SU-DHL-6 (cell line): ENCODE measurements at regions not wholly inside any gene's neighbourhood (a gene's known extent, or its start where the extent isn't known, plus 50 kb on each side); places are given as distances from the start of the nearest gene placed in this dataset.
"Not testable (repeated sequence)": the region's sequence is repeated elsewhere in the genome, so short reads cannot be mapped to it uniquely, and the experiment has no call there.

Experiments used
- H2AFZ ChIP-seq: fragments of 200-600 bp; sonication (generic); 2 replicates; pipeline ENCODE4 v1.6.1; 2014; ENCODE audit warnings: low read depth, mild to moderate bottlenecking, moderate library complexity, mixed read lengths, antibody characterized with exemption, low read length; ENCODE audit not compliant: severe bottlenecking
- H3F3A ChIP-seq: fragments of 200-600 bp; shearing (Covaris generic); 2 replicates; pipeline ENCODE4 v1.6.0; 2016; ENCODE audit warnings: antibody characterized with exemption, mild to moderate bottlenecking; ENCODE audit not compliant: insufficient read depth
- H3K27ac ChIP-seq: fragments of 200-600 bp; sonication (generic); 2 replicates; pipeline ENCODE4 v1.5.1; 2016; ENCODE audit warnings: low read depth, mild to moderate bottlenecking, low read length, moderate library complexity, mixed read lengths
- H3K27me3 ChIP-seq: fragments of 200-600 bp; sonication (generic), shearing (Covaris generic); 2 replicates; pipeline ENCODE4 v1.6.0; 2014; ENCODE audit warnings: mild to moderate bottlenecking, low read length
- H3K36me3 ChIP-seq: fragments of 200-600 bp; sonication (generic); 2 replicates; pipeline ENCODE4 v1.6.1; 2014; ENCODE audit warnings: mild to moderate bottlenecking, low read length, mixed read lengths
- H3K4me2 ChIP-seq: fragments of 300-600, 200-600 bp; shearing (Covaris generic), sonication (generic); 2 replicates; pipeline ENCODE4 v1.6.0; 2014; ENCODE audit warnings: low read length, low read depth, mild to moderate bottlenecking; ENCODE audit not compliant: poor library complexity, severe bottlenecking
- H3K4me3 ChIP-seq: fragments of 200-600 bp; sonication (generic); 2 replicates; pipeline ENCODE4 v1.5.1; 2014; ENCODE audit warnings: antibody characterized with exemption, low read length, mild to moderate bottlenecking, mixed read lengths; ENCODE audit not compliant: insufficient read depth, poor library complexity, severe bottlenecking
- H3K79me2 ChIP-seq: fragments of 200-600 bp; sonication (generic); 2 replicates; pipeline ENCODE4 v1.6.1; 2014; ENCODE audit warnings: mild to moderate bottlenecking, low read length, moderate library complexity; ENCODE audit not compliant: insufficient read depth
- H3K9ac ChIP-seq: fragments of 200-600 bp; sonication (generic); 2 replicates; pipeline ENCODE4 v1.7.0; 2014; ENCODE audit warnings: mild to moderate bottlenecking, low read length
- H3K9me2 ChIP-seq: fragments of 200-600 bp; sonication (generic); replicated peaks from 2 replicates; pipeline ENCODE4 v1.6.1; 2014; ENCODE audit warnings: low read length; ENCODE audit not compliant: insufficient read depth
- H3K9me3 ChIP-seq: fragments of 200-600 bp; sonication (generic); 2 replicates; pipeline ENCODE4 v1.6.1; 2014; ENCODE audit warnings: low read length, mixed read lengths; ENCODE audit not compliant: insufficient read depth
- H4K20me1 ChIP-seq: fragments of 200-600 bp; sonication (generic); 2 replicates; pipeline ENCODE4 v1.6.1; 2014; ENCODE audit warnings: low read depth, mild to moderate bottlenecking, antibody characterized with exemption, low read length, moderate library complexity, mixed read lengths
- EZH2phosphoT487 ChIP-seq: fragments of 200-600 bp; sonication (generic), shearing (Covaris generic); conservative IDR thresholded peaks from 2 replicates; pipeline ENCODE4 v1.6.1; 2018; ENCODE audit warnings: mild to moderate bottlenecking, antibody characterized with exemption, low read length, moderate library complexity, mixed read lengths
- TF ChIP-seq, protein P1 (sequence below): fragments of 200-600 bp; sonication (generic); IDR thresholded peaks from one replicate; pipeline ENCODE4 v1.5.1; 2017; ENCODE audit warnings: antibody characterized with exemption, mild to moderate bottlenecking, low read length, moderate library complexity; ENCODE audit not compliant: insufficient read depth, poor library complexity, severe bottlenecking

DNA sequence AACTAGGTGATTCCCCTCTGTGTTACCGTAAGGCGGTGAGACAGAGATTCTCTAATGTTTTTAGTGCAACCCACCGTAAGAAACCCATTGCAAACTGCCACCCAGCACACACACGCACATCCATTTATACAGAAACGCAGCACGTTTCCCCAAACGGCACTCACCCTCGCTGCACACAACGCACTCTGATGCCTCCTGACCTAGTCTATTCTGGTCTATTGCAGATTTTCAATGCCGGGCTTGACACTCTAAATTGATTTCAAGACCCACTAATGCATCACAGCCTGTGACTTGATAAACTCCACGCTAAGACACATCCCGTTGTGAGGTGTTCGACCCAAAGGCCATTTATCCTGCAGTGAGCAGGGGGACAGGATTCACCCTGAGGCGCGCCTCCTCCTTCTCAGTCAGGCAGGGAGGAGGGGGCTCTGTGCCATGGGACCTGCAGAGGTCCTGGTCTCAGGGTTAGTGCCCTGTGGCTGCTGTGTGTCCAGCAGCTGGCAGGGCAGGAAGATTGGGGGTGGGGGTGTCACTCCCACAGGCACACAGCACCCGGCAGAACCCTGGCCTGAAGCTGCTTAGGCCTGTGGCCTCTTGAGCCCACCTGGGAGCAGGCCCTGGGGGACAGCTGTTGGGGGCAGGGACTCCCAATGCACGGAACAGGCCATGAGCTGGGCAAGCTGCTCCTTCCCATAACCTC lies 335.6 kb downstream of the PREX1 start:
- Histone ChIP-seq H3K4me3 (no peak overlapping the region), H3K9me3 (no peaks in the 10 kb centered on the region), H3K79me2 (no peaks in the 10 kb centered on the region), H3K9me2 (no peaks in the 10 kb centered on the region), H3K36me3 (no peaks in the 10 kb centered on the region), H3K4me2 (no peak overlapping the region), H3K9ac (no peak overlapping the region), H2AFZ (no peak overlapping the region), H3K27ac (no peak overlapping the region), H4K20me1 (no peaks in the 10 kb centered on the region), H3F3A (no peaks in the 10 kb centered on the region), H3K27me3 (no peaks in the 10 kb centered on the region)
- TF ChIP-seq, protein P1, sequence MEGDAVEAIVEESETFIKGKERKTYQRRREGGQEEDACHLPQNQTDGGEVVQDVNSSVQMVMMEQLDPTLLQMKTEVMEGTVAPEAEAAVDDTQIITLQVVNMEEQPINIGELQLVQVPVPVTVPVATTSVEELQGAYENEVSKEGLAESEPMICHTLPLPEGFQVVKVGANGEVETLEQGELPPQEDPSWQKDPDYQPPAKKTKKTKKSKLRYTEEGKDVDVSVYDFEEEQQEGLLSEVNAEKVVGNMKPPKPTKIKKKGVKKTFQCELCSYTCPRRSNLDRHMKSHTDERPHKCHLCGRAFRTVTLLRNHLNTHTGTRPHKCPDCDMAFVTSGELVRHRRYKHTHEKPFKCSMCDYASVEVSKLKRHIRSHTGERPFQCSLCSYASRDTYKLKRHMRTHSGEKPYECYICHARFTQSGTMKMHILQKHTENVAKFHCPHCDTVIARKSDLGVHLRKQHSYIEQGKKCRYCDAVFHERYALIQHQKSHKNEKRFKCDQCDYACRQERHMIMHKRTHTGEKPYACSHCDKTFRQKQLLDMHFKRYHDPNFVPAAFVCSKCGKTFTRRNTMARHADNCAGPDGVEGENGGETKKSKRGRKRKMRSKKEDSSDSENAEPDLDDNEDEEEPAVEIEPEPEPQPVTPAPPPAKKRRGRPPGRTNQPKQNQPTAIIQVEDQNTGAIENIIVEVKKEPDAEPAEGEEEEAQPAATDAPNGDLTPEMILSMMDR, result no peak
- no peak for TF ChIP-seq EZH2phosphoT487

DNA sequence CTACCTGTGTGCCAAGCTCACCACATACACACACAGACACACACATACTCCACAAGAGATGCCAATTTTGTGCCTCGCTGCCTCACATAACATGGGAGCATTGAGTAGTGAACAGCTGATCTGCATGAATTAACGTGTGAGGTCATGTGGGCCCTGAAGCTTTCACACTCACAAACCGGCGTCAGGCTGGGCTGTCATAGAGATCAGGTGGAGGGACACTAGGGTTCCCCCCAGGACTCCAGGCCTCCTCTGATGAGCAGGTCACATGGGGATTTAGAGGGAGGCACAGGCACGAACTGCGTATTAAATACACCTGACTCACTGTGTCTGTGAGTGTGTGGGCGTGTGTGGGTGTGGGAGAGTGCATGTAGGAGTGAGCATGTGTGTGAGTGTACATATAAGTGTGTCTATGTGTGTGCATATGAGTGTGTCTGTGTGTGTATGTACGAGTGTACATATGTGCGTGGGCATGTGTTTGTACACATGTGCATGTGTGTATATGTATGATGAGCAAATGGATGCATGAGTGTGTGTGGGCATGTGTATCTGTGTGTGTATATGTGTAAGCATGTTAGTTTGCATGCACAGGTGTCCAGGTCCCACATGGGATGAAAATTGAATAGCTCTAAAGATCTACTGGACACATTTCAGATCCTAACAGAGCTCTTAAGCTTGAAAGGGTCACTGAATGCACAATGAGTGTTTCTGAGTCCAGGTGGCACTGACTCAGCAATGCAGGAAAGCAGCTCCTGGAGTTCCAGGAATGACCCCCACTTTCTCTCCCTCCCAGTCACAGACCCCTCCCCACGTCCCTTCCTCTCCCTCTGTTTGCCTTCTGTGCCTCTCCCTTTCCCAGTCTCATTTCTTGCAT lies 336.6 kb downstream of the PREX1 start:
- Histone ChIP-seq H3K36me3 (no peaks in the 10 kb centered on the region), H3K9me3 (no peaks in the 10 kb centered on the region), H4K20me1 (no peaks in the 10 kb centered on the region), H3K9me2 (no peaks in the 10 kb centered on the region), H3K27me3 (no peaks in the 10 kb centered on the region), H2AFZ (no peak overlapping the region), H3K27ac (no peak overlapping the region), H3F3A (no peaks in the 10 kb centered on the region), H3K4me3 (no peak overlapping the region), H3K4me2 (no peak overlapping the region), H3K9ac (no peak overlapping the region), H3K79me2 (no peaks in the 10 kb centered on the region)
- no peak for TF ChIP-seq EZH2phosphoT487
- TF ChIP-seq, protein P1, result no peak

DNA sequence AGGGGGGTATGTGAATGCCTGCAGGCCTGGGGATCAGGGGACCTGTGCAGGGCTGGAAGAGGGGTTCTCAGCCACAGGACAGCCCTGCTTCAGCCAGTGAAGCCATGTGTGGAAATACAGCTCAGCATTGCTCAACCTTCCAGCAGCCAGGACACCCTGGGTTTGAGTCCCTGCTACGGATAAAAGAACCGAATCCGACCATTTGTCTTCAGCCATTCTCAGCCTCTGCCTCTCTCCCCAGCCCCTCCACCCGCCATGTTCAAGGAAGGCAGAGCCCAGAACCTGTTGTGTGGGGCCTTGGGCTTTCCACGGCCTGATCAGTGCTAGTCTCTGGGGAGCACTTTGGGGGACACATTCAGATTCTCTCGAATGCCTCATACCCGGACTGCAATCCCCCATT lies 337.5 kb downstream of the PREX1 start:
- H3K4me3 ChIP-seq, H3K9ac ChIP-seq, H3K9me3 ChIP-seq, H2AFZ ChIP-seq, H3K36me3 ChIP-seq, H4K20me1 ChIP-seq, H3K79me2 ChIP-seq, H3F3A ChIP-seq, H3K27me3 ChIP-seq, H3K9me2 ChIP-seq, H3K4me2 ChIP-seq, H3K27ac ChIP-seq: not testable (repeated sequence)

GRCh38 chr20:48489656-48490055 lies 338.1 kb downstream of the PREX1 start:
- Histone ChIP-seq H3K4me2 (no peak overlapping the region), H4K20me1 (no peaks in the 10 kb centered on the region), H3F3A (no peaks in the 10 kb centered on the region), H3K9me2 (no peaks in the 10 kb centered on the region), H3K9me3 (no peaks in the 10 kb centered on the region), H3K27me3 (no peaks in the 10 kb centered on the region), H3K36me3 (no peaks in the 10 kb centered on the region), H3K27ac (no peak overlapping the region), H3K4me3 (no peak overlapping the region), H3K9ac (no peak overlapping the region), H2AFZ (no peak overlapping the region), H3K79me2 (no peaks in the 10 kb centered on the region)
- TF ChIP-seq EZH2phosphoT487, result no peak
- TF ChIP-seq, protein P1, result no peak
